GM18505 (cell line): ENCODE measurements at regions not wholly inside any gene's neighbourhood (a gene's known extent, or its start where the extent isn't known, plus 50 kb on each side); places are given as distances from the start of the nearest gene placed in this dataset.

ENCODE experiments used
- ATAC-seq: cut with Tn5 transposase; IDR thresholded peaks from one replicate; pipeline ENCODE4 v1.9.1; 2021; ENCODE audit not compliant: unreplicated experiment
- POLR2A ChIP-seq: IDR thresholded peaks from 4 replicates; pipeline ENCODE4 v1.6.1; 2011; ENCODE audit warnings: borderline replicate concordance; ENCODE audit not compliant: insufficient read depth, insufficient read length; ENCODE audit errors: extremely low read depth

DNA sequence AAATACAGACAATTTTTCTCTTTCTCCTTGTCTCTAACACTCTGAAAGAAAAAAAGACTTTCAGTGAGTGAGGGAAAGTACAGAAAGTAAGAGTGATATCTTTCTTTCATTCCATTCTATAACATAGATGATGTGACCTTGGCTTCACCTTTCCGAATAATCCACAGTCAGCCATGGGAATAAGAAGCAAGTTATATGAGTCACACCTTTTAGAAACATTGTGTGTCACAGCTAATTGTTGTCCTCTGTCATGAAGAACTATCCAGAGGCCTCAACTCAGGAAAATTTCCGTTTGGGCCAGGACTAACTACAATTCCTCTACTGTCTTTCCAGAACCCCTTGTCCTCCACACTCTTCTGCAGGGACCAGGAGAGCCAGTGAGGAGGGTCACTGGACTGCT is 209.7 kb upstream of the FAR2 start:
- TF ChIP-seq POLR2A = no peak
- no peak for ATAC-seq

DNA sequence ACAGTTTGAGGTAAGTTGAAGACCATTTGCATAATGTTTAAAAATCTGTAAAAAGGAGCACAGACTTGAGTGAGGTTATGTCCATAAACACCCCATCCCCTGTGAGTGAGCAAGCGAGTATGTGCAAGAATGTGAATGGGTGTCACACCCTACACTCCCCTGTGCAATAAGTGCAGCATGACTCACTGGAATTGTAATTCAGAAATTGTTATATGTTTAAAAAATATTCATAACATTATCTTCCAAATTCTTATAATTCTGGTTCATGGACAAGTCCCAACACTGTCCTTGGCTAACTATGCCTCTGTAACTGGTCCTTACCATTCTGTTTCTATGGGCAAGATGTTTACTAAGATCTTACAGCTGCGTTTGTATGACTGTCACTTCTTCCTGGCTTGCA is 207.8 kb upstream of the FAR2 start:
- no peak for ATAC-seq
- no peak for TF ChIP-seq POLR2A

DNA sequence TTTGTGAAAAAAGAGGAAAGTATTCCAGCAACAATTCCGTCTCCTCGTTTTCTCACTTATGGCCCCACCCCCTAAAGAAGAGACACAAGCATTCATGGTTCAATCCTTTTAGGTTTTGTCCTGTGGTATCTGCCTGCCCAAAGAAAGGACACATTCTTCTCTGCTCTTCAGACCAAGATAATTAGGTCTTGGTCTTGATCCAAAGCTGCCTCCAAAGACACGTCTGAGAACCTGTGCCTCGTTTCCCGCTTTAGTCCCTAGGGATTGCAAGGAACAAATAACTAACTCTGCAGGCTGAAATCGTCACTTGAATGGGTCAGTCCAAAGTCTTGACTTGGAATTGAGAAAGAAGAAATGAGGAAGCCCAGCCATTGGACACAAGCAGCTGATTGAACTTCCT is 202.7 kb upstream of the FAR2 start:
- no peak for TF ChIP-seq POLR2A

DNA sequence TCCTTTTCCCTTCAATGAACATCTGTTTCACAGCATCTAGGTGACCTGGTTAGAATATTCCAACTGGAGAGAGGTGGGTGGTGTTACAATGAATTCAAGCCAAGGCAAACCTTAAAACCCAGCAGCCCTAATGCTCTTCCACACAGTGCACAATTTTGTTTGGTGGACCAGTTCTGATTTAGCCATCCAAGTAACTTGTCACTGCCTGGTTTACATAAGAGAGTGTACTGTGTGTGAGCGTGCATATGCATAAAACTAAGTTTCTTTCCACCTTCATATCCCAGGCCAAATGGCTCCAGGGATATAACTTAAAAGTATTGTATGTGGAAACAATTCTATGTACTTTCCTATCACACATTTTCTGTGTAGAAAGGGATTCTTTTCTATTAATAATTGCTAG is 200.4 kb upstream of the FAR2 start:
- no peak for ATAC-seq
- TF ChIP-seq POLR2A = no peak

More for the DNA sequence above, 202.7 kb upstream of the FAR2 start:
- ATAC-seq = no peak

DNA sequence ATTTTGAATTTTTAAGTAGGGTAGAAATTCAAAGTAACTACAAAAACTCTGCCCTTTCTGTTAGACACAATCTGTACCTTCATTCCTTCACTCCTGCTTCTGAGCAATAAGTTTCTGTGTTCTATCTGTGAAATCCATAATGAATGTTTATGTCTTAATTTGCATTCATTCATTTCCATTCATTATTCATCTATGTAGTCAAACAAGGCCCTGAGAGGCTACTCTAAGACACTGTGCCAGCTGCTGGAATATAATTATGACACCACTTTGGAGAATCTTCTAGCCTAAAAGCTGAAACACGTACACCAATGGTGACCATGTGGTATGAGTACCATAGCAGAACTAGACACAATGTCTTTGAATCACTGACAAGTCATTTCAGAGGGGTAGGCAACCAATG is 199.9 kb upstream of the FAR2 start:
- TF ChIP-seq POLR2A = no peak
- no peak for ATAC-seq

DNA sequence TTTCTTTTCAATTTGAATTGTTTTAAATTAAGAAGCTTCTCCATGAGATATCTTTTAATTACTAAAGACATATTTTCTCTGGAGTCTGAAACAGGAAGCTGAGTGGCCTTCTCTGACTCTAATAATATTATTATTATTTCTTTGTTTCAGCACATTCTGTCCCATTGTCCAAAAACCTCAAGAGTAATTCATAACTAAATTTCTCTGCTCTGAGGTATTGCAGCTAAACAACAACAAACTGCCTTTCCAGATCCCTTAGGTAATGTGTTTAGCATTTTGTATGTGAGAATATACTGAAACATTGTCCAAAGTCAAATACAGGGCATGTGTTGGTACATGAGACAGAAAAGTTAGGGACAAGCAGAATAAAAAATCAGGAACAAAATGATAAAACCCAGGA is 199.0 kb upstream of the FAR2 start:
- no peak for TF ChIP-seq POLR2A
- no peak for ATAC-seq

DNA sequence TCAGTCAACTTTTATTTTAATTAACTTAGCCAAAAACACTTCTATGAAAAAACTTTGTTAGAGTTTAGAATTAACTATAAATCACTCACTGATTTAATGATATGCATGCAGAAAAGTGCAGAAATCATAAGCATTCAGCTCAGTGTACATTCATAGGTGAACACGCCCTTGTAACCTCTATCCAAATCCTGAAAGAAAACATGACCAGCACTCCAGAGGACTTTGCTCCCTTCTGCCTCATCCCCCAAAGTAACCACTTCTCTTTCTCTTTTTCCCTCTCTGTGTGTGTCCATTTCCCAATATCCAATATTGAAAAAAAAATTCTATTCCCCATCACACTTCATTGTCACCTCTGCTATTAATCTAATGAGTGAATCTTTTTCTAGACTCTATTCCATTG is 197.1 kb upstream of the FAR2 start:
- ATAC-seq = no peak
- TF ChIP-seq POLR2A = no peak

DNA sequence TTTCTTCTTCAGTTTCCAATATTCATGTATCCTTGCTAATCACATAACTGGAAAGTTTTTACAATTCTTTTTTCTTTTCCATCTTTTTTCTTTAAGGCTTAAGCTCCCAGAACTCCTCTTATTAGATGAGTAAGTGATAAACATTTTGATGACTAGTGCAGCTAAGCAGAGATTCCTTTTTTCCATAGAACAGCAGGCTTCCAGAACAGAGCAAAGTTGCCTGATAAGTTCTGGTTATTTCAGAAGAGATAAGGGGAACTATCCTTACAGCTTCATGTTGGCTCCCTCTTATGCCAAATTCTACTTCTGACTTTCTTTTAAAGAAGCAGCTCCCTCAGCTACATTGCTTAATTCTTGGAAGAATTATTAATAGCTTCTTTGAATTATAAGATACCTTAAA is 194.7 kb upstream of the FAR2 start:
- no peak for ATAC-seq
- TF ChIP-seq POLR2A = no peak

DNA sequence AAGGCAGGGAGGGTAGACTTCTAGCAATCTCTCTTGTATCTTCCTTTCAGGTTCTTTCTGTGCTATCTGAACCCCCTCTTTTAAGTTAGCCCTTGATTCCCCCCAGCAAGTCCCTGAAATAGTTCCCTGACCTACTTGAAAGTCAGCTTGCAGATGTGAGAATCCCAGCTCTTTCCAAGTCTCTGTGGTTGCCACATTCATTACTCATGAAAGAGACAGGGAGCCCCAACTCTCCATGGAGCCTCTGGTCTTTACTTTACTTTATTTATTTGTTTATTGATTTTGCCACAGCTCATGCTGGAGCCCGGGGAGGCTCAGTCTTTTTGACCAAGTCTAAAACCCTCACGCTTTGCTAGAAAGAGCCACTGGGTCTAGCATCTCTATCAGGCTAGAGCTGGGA is 193.6 kb upstream of the FAR2 start:
- TF ChIP-seq POLR2A = no peak
- no peak for ATAC-seq

DNA sequence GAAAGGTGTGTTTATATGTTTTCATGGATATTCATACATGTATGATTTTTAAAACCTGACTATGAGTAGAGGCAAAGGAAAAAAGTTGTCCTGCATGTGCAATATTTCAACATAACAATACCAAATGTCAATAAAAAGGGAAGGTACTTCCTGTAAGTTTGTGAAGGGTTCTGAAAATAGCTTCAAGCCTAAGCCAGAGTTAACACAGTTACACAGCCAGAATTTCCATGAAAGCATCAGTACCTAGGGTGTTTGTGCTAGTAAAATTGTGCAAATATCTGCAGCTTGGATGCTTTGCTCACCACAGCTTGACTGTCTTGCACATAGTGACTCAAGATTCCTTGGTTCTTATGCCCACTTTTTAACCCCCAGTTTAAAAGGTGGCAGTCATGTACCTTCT is 193.1 kb upstream of the FAR2 start:
- no peak for ATAC-seq

DNA sequence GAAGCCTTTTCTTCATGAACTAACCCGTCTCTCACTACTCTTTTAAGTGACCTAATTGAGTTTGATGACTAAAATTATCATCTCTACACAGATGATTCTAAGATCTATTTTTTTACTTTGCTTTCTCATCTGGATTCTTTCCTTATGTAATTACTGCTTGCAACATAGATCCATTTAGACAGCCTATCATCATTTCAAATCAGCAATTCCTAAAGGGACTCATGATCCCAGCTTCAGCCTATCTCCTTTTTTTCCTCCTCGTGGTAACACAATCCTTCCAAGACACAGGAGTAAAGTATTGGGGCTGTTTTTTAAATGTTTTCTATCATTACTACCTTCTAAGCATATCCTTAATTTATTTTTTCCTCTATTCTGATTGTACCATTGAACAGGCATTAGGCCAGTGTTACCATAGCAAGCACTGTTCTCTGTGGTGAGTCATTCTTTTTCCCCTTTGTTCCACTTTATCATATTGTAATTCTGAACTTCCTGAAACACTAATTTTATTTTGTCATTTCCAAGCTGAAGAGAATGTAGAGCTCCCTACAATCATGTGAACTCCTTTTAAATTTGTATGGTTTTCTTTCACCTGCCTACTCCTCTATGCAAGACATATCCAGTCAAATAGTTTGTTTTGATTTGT is 190.4 kb upstream of the FAR2 start:
- no peak for ATAC-seq
- no peak for TF ChIP-seq POLR2A

More for the DNA sequence above, 193.1 kb upstream of the FAR2 start:
- TF ChIP-seq POLR2A = no peak

DNA sequence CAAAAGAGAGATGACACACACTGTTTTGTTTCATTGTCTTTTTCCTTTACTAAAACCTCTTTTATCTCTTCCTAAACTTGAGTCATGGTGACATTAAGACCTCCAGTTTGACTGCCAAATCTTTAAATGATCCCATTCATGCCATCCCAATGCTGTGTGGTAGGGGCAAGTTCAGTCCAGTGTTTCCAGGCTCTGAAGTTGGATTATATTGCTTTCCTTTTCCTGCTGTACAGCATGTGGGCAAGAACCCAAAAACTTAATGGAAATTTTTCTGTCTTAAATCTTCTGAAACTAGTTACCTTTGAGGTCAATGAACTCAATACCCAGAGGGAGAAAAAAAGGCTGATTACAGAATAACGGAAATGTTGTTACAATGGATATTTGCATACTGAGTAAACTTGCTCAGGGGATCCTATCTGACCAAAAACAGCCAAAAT is 187.1 kb upstream of the FAR2 start:
- ATAC-seq = no peak
- TF ChIP-seq POLR2A = no peak

DNA sequence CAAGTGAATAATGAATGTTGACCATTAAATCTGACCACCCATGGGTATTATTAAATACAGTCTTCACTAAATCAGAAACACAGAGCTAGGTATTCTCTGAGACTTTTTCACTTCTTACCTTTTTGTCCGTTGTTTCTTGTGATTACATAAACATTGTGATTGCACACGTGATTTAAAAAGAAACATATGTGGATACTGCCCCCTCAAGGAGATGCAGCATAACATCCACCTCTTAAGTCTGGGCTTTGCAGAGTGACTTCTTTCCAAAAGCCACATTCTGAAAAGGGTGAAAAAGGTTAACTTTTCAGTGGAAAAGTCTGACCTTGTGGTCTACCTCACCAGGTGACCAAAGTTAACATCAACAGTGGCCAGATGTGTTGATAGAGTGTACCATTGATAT is 185.5 kb upstream of the FAR2 start:
- ATAC-seq = no peak
- no peak for TF ChIP-seq POLR2A

DNA sequence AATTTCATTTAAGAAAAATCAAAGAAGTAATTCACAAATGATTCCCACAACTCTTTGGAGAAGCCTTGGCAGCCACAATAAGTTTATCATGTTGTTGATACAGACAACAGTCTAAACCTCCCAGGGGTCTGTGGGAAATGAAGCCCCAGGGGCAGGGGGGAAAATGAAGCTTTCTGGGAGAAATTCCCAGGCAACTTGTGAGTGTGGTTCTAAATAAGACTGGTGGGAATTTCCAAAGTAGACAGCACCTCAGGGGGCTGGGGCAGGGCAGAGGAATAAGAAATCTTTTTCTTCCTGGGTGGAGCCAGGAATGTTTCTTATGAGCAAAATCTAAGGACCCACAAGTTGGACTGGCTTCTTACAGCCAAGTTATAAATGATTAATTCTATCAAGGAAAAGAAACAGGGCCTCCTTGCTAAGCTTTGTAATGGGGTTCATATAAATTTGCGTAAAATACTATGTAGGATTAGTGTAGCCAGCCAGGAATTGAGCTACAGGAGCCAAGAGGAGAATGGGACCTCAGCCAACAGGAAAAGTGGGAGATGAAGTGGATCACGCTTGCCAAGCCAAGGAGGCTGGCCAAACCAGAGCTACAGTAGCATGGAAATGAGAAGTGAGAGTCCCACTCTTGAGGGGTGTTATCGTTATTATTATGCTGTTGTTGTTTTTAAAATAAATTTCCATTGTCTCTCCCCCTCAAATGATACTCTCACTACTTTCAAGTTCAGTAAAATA is 182.9 kb upstream of the FAR2 start:
- no peak for TF ChIP-seq POLR2A
- no peak for ATAC-seq
